Glutamatergic neuron (in vitro differentiated cells): ENCODE measurements at regions not wholly inside any gene's neighbourhood (a gene's known extent, or its start where the extent isn't known, plus 50 kb on each side); places are given as distances from the start of the nearest gene placed in this dataset.
"Not testable (repeated sequence)": the region's sequence is repeated elsewhere in the genome, so short reads cannot be mapped to it uniquely, and the experiment has no call there.

ENCODE experiments used
- DNase-seq: peaks from one replicate; pipeline ENCODE4 v3.0.0; 2022
- H3K27ac Mint-ChIP-seq: one replicate; pipeline ENCODE4 v1.8.0; 2020; ENCODE audit warnings: mild to moderate bottlenecking, mixed read lengths, inconsistent platforms; ENCODE audit not compliant: unreplicated experiment
- H3K27me3 Mint-ChIP-seq: one replicate; pipeline ENCODE4 v1.8.0; 2020; ENCODE audit warnings: mild to moderate bottlenecking, moderate library complexity, mixed read lengths, inconsistent platforms; ENCODE audit not compliant: unreplicated experiment
- H3K36me3 Mint-ChIP-seq: one replicate; pipeline ENCODE4 v1.8.0; 2020; ENCODE audit warnings: mild to moderate bottlenecking, mixed read lengths, inconsistent platforms; ENCODE audit not compliant: unreplicated experiment
- H3K4me1 Mint-ChIP-seq: one replicate; pipeline ENCODE4 v1.8.0; 2020; ENCODE audit warnings: mild to moderate bottlenecking, low read depth, mixed read lengths, inconsistent platforms; ENCODE audit not compliant: unreplicated experiment
- H3K4me3 Mint-ChIP-seq: one replicate; pipeline ENCODE4 v1.8.0; 2020; ENCODE audit warnings: mild to moderate bottlenecking, mixed read lengths, inconsistent platforms; ENCODE audit not compliant: unreplicated experiment
- H3K9me3 Mint-ChIP-seq: one replicate; pipeline ENCODE4 v1.8.0; 2020; ENCODE audit warnings: mild to moderate bottlenecking, moderate library complexity, mixed read lengths, inconsistent platforms; ENCODE audit not compliant: unreplicated experiment
- CTCF ChIP-seq: fragments of 200-600 bp; sonication (generic); IDR thresholded peaks from one replicate; pipeline ENCODE4 v1.5.0; 2021; ENCODE audit not compliant: partially characterized antibody, unreplicated experiment

GRCh38 chr14:105917933-105918436 is 391.6 kb downstream of the TMEM121 start:
- H3K9me3 Mint-ChIP-seq = peaks cover 17% of the 10 kb centered on the region
- no peak overlapping the region for H3K4me3 Mint-ChIP-seq
- no peaks in the 10 kb centered on the region for H3K4me1 Mint-ChIP-seq
- TF ChIP-seq CTCF = no peak
- no peak overlapping the region for H3K27ac Mint-ChIP-seq
- no peak for DNase-seq
- H3K36me3 Mint-ChIP-seq = no peaks in the 10 kb centered on the region
- H3K27me3 Mint-ChIP-seq = peaks cover 9% of the 10 kb centered on the region

GRCh38 chr14:105918496-105919262 is 392.3 kb downstream of the TMEM121 start:
- TF ChIP-seq CTCF = no peak
- peaks cover 9% of the 10 kb centered on the region for H3K27me3 Mint-ChIP-seq
- H3K4me3 Mint-ChIP-seq = no peak overlapping the region
- no peak for DNase-seq
- H3K4me1 Mint-ChIP-seq = no peaks in the 10 kb centered on the region
- no peaks in the 10 kb centered on the region for H3K36me3 Mint-ChIP-seq
- H3K27ac Mint-ChIP-seq = no peak overlapping the region
- H3K9me3 Mint-ChIP-seq = peaks cover 17% of the 10 kb centered on the region

- no peaks in the 10 kb centered on the region for H3K4me1 Mint-ChIP-seq
- peaks cover 17% of the 10 kb centered on the region for H3K9me3 Mint-ChIP-seq
- no peak for TF ChIP-seq CTCF
- no peak overlapping the region for H3K27ac Mint-ChIP-seq
- DNase-seq = no peak
- H3K27me3 Mint-ChIP-seq = peaks cover 13% of the 10 kb centered on the region
- peaks cover 4% of the 10 kb centered on the region for H3K36me3 Mint-ChIP-seq
- H3K4me3 Mint-ChIP-seq = no peak overlapping the region
Measured at GRCh38 chr14:105919458-105920150, 393.2 kb downstream of the TMEM121 start.

GRCh38 chr14:105920151-105920700 is 393.8 kb downstream of the TMEM121 start:
- H3K4me3 Mint-ChIP-seq, H3K4me1 Mint-ChIP-seq, DNase-seq, H3K27ac Mint-ChIP-seq, H3K36me3 Mint-ChIP-seq: not testable (repeated sequence)
- H3K9me3 Mint-ChIP-seq = peaks cover 20% of the 10 kb centered on the region
- H3K27me3 Mint-ChIP-seq = peaks cover 15% of the 10 kb centered on the region

- H3K27me3 Mint-ChIP-seq = peaks cover 15% of the 10 kb centered on the region
- not testable (repeated sequence) for DNase-seq, H3K27ac Mint-ChIP-seq, H3K4me3 Mint-ChIP-seq, H3K4me1 Mint-ChIP-seq, H3K36me3 Mint-ChIP-seq
- H3K9me3 Mint-ChIP-seq = peaks cover 17% of the 10 kb centered on the region
Measured at GRCh38 chr14:105920803-105921755, 394.7 kb downstream of the TMEM121 start.

GRCh38 chr14:105921781-105922180 is 395.4 kb downstream of the TMEM121 start:
- Mint-ChIP-seq H3K27me3 (peaks cover 15% of the 10 kb centered on the region), H3K9me3 (peaks cover 17% of the 10 kb centered on the region)
- not testable (repeated sequence) for H3K4me1 Mint-ChIP-seq, H3K4me3 Mint-ChIP-seq, DNase-seq, H3K27ac Mint-ChIP-seq, H3K36me3 Mint-ChIP-seq

- DNase-seq, H3K4me1 Mint-ChIP-seq, H3K36me3 Mint-ChIP-seq, H3K27ac Mint-ChIP-seq, H3K4me3 Mint-ChIP-seq: not testable (repeated sequence)
- Mint-ChIP-seq H3K27me3 (peaks cover 17% of the 10 kb centered on the region), H3K9me3 (peaks cover 20% of the 10 kb centered on the region)
Measured at GRCh38 chr14:105923520-105924191, 397.3 kb downstream of the TMEM121 start.
